ENCODE measurements at regions not wholly inside any gene's neighbourhood (a gene's known extent, or its start where the extent isn't known, plus 50 kb on each side); places are given as distances from the start of the nearest gene placed in this dataset.

DNA sequence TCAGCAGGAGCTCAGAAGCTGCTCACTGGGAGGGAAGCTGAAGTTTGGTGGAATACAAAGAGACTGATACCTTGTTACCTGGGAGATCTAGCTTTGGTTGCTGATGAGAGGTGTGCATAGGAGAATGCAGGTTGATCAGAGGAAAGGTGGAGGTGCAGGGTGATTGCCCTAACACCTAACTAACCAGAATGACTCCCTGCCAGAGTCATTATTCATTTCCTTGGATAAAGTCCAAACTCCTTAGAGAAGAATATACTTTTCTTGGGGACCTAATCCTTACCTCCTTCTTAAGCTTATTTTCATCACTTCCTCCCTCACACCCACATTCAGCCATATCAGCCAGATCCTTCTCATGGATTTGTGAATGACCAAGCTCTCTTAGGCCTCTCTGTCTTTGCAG lies 814.2 kb upstream of the TENM4 start:
- Histone ChIP-seq H3K9me3 (no peaks in the 10 kb centered on the region), H3K27ac (no peak overlapping the region), H3K4me1 (no peaks in the 10 kb centered on the region), H3K4me3 (no peak overlapping the region), H3K36me3 (no peaks in the 10 kb centered on the region), H3K27me3 (no peaks in the 10 kb centered on the region)
- DNase-seq, result no peak
- TF ChIP-seq POLR2A (IDR thresholded peaks at IDR 0.05), result no peak
- TF ChIP-seq, protein P1, sequence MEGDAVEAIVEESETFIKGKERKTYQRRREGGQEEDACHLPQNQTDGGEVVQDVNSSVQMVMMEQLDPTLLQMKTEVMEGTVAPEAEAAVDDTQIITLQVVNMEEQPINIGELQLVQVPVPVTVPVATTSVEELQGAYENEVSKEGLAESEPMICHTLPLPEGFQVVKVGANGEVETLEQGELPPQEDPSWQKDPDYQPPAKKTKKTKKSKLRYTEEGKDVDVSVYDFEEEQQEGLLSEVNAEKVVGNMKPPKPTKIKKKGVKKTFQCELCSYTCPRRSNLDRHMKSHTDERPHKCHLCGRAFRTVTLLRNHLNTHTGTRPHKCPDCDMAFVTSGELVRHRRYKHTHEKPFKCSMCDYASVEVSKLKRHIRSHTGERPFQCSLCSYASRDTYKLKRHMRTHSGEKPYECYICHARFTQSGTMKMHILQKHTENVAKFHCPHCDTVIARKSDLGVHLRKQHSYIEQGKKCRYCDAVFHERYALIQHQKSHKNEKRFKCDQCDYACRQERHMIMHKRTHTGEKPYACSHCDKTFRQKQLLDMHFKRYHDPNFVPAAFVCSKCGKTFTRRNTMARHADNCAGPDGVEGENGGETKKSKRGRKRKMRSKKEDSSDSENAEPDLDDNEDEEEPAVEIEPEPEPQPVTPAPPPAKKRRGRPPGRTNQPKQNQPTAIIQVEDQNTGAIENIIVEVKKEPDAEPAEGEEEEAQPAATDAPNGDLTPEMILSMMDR (IDR thresholded peaks at IDR 0.05), result no peak

DNA sequence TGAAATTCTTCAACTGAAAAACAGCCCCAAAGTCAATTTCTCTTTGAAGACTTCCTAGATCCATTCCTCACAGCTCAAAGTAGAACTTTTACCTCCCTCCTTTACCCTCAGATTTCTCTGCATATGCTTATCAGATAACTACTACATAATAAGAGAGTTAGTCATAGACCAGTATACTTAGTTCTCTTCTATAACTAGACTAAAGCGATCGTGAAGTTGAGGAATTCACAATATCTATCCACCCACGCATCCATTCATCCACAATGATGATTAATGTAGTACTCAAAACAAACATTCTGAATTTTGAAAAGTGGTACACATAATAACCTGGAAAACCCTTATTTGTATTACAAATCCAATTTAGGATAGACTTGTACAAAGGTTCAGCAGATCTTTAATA lies 800.9 kb upstream of the TENM4 start:
- TF ChIP-seq POLR2A (IDR thresholded peaks at IDR 0.05), result no peak
- TF ChIP-seq, protein P1 (IDR thresholded peaks at IDR 0.05), result no peak
- no peak overlapping the region for H3K4me3 ChIP-seq
- DNase-seq, result no peak
- H3K4me1 ChIP-seq, result no peaks in the 10 kb centered on the region
- H3K27me3 ChIP-seq, result no peaks in the 10 kb centered on the region
- no peak overlapping the region for H3K27ac ChIP-seq
- H3K36me3 ChIP-seq, result no peaks in the 10 kb centered on the region
- H3K9me3 ChIP-seq, result no peaks in the 10 kb centered on the region

DNA sequence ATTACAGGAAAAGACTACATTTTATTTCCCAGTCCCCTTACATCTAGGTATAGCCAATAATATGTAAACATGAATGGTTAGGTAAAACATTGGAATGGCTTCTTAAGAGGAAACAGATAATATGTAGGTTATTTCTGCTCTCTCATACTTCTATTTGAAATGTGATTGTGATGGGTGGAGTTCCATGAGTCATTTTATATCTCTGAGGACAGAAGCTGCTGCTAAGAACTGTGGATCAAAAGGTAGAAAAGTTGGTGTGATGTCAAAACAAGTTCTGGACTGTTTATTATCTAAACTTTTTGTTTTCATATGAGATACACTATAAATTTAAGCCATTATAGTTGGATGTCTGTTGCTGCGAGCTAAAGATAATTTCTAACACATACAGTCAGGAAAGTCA lies 799.4 kb upstream of the TENM4 start:
- Histone ChIP-seq H3K4me3 (no peak overlapping the region), H3K4me1 (no peaks in the 10 kb centered on the region), H3K9me3 (no peaks in the 10 kb centered on the region), H3K36me3 (no peaks in the 10 kb centered on the region), H3K27me3 (no peaks in the 10 kb centered on the region), H3K27ac (no peak overlapping the region)
- no peak for DNase-seq
- TF ChIP-seq POLR2A (IDR thresholded peaks at IDR 0.05), result no peak
- TF ChIP-seq, protein P1 (IDR thresholded peaks at IDR 0.05), result no peak

DNA sequence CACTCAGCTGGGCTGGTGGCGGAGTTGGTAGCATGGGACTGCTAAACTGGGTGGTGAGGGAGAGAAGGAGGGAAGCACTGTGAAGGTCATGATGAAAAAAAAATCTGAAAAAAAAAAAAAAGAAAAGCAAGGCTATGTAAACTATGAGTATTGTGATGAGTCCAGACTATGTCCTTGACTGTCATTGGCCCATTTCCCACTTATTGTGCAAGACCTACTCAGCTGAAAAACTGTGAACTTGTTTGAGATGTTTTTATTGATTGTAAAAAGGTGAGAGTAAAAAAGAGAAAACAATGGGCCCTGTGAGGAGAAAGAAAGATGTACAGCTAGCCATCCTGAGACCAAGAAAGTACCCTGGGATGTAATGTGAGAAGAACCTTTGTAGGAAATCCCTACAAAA lies 798.4 kb upstream of the TENM4 start:
- TF ChIP-seq, protein P1 (IDR thresholded peaks at IDR 0.05), result no peak
- Histone ChIP-seq H3K27ac (no peak overlapping the region), H3K9me3 (no peaks in the 10 kb centered on the region), H3K4me1 (no peaks in the 10 kb centered on the region), H3K36me3 (no peaks in the 10 kb centered on the region), H3K27me3 (no peaks in the 10 kb centered on the region), H3K4me3 (no peak overlapping the region)
- DNase-seq, result no peak

DNA sequence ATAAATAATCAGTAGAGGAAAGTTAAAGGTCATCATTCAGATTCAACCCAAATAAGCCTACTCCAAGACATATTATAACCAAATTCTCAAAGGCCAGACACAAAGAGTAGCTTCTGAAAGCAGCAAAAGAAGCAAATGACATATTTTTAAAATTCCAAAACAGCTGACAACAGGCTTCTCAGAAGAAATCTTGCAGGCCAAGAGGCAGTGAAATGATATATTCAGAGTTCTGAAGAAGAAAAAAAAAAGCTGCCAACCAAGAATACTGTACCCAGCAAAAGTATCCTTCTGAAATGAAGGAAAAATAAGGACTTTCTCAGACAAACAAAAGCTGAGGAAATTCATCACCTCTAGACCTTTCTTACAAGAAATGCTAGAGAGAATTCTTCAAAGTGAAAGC lies 787.1 kb upstream of the TENM4 start:
- Histone ChIP-seq H3K27me3 (no peaks in the 10 kb centered on the region), H3K4me3 (no peak overlapping the region)

More for the DNA sequence above, 787.1 kb upstream of the TENM4 start:
- Histone ChIP-seq H3K27ac (no peak overlapping the region), H3K4me1 (no peaks in the 10 kb centered on the region), H3K36me3 (no peaks in the 10 kb centered on the region), H3K9me3 (peaks cover 0 to 10% (median 0%) of the 10 kb centered on the region in 4 donors)
- TF ChIP-seq, protein P1 (IDR thresholded peaks at IDR 0.05), result no peak
- TF ChIP-seq POLR2A (IDR thresholded peaks at IDR 0.05), result no peak
- DNase-seq, result no peak

Data from Peyer's patch (tissue), 4 donors.